PFSK-1 (cell line): ENCODE measurements at regions not wholly inside any gene's neighbourhood (a gene's known extent, or its start where the extent isn't known, plus 50 kb on each side); places are given as distances from the start of the nearest gene placed in this dataset.

Source experiments
- FOXP2 ChIP-seq: optimal IDR thresholded peaks from 2 replicates; pipeline ENCODE3; 2011; ENCODE audit warnings: borderline replicate concordance, control low read depth, inconsistent platforms; ENCODE audit not compliant: insufficient read depth; ENCODE audit errors: extremely low read length, extremely low read depth
- POLR2AphosphoS5 ChIP-seq: IDR thresholded peaks from 2 replicates; pipeline ENCODE4 v1.6.1; 2012; ENCODE audit warnings: low read depth, mild to moderate bottlenecking, control low read depth, low read length, moderate library complexity
- REST ChIP-seq, 2 experiments: IDR thresholded peaks; 2 replicates each; pipeline versions ENCODE4 v1.6.1 to v1.8.0; 2011 to 2012; ENCODE audit warnings: low read depth in 2 of 2, low read length in 2 of 2, control low read depth in 1 of 2, inconsistent platforms in 1 of 2, mild to moderate bottlenecking in 1 of 2, moderate library complexity in 1 of 2; ENCODE audit not compliant: insufficient read depth in 1 of 2
- SIN3A ChIP-seq: IDR thresholded peaks from 2 replicates; pipeline ENCODE4 v1.6.1; 2012; ENCODE audit warnings: mild to moderate bottlenecking, low read length, moderate library complexity, borderline replicate concordance; ENCODE audit not compliant: insufficient read depth
- TAF1 ChIP-seq: IDR thresholded peaks from 2 replicates; pipeline ENCODE4 v1.6.1; 2012; ENCODE audit warnings: low read length, control low read depth, borderline replicate concordance; ENCODE audit not compliant: insufficient read depth

DNA sequence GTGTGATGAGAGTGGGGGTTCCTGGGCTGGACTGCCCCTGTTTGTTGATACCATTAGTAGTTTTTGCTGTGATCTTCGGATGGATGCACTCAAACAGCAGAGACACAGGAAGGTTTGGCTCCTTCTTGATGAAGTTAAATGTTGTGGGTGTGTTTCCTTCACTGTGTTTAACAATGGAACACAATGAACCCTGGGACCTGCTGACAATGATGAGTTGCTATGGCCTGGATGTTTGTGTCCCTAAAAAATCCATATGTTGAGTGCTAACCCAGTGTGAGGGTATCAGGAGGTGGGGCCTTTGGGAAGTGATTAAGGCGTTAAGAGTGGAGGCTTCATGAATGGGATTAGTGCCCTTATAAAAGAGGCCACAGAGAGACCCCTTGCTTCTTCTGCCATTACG, 237.4 kb upstream of the HS6ST1 start:
- TF ChIP-seq FOXP2 (no peak), POLR2AphosphoS5 (no peak), TAF1 (no peak), REST (IDR thresholded peaks at IDR 0.05; ENCODE audit: insufficient read depth in 1 of 2, low read depth in 2 of 2, low read length in 2 of 2) (no peak), SIN3A (no peak)

DNA sequence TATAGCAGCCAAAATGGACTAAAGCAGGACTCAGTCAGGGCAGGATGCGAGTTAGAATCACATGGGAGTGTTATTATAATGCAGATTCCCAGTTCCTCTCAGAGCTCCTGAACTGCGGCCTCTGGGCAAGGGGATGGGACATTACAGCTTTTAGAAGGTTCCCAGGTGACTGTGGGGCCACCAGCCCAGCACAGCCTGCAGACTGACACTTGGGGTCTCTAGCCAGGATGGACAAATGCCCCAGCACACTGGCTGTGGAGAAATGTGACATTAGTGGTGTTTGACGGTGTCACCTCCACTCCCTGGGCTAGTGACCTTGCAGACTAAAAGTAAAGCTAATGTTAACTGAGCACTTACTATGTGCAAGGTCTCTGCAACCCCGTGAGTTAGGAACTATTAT, 238.0 kb upstream of the HS6ST1 start:
- TF ChIP-seq SIN3A (no peak), TAF1 (no peak), FOXP2 (no peak)

DNA sequence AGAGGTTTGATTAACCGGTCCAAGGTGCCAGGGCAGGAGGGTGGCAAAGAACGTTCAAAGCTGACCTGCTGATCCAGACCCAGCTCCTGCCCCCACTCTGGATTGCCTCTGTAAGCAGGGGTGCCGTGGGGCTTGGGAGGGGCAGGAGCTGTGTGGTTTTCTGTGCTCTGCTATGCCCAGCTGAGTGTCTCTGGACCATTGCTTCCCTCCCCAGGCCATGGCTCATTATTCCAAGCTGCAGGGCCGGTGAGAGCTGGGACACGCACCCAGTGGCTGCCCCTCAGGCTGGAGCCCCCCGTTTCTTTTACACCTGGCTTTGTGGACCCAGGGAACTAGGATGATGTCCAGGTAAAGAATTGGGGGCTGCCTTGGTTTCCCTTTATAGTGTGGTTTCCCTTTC, 238.4 kb upstream of the HS6ST1 start:
- TF ChIP-seq SIN3A, result no peak
- no peak for TF ChIP-seq FOXP2
- TF ChIP-seq REST (IDR thresholded peaks at IDR 0.05; ENCODE audit: insufficient read depth in 1 of 2, low read depth in 2 of 2, low read length in 2 of 2), result no peak
- no peak for TF ChIP-seq TAF1
- TF ChIP-seq POLR2AphosphoS5, result no peak

GRCh38 chr2:128557831-128558241, 239.2 kb upstream of the HS6ST1 start:
- TF ChIP-seq TAF1 (no peak), POLR2AphosphoS5 (no peak), SIN3A (no peak), FOXP2 (no peak), REST (IDR thresholded peaks at IDR 0.05; ENCODE audit: insufficient read depth in 1 of 2, low read depth in 2 of 2, low read length in 2 of 2) (no peak)

DNA sequence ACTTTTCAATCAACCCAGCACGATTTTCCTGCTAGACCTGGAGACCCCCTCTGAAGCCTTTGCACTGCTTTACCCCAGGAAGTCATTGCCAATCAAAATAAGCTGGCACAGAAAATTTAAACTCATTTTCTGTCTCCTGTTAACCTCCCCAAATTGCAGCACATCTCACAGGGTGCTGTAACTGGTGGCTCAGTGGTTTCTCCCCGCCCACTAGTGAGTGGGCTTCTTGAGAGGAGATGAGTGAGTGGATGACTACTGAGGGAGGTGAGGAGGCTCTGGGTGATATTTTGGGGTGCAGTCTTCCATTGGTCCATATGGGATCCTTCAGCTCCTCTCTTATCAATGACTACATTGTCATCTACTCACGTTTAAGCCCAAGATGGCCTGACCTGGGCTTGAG, 239.8 kb upstream of the HS6ST1 start:
- no peak for TF ChIP-seq FOXP2
- no peak for TF ChIP-seq TAF1
- TF ChIP-seq REST (IDR thresholded peaks at IDR 0.05; ENCODE audit: insufficient read depth in 1 of 2, low read depth in 2 of 2, low read length in 2 of 2), result no peak
- no peak for TF ChIP-seq SIN3A
- no peak for TF ChIP-seq POLR2AphosphoS5
